ENCODE measurements at regions not wholly inside any gene's neighbourhood (a gene's known extent, or its start where the extent isn't known, plus 50 kb on each side); places are given as distances from the start of the nearest gene placed in this dataset.

- TF ChIP-seq CTCF (IDR thresholded peaks at IDR 0.05) (no peak), POLR2A (IDR thresholded peaks at IDR 0.05) (no peak)
Measured at GRCh38 chr9:119095072-119095471, 274.2 kb downstream of the BRINP1 start.
